ENCODE measurements at regions not wholly inside any gene's neighbourhood (a gene's known extent, or its start where the extent isn't known, plus 50 kb on each side); places are given as distances from the start of the nearest gene placed in this dataset.

GRCh38 chr9:129482521-129483414, 138.1 kb downstream of the C9orf50 start:
- Histone ChIP-seq H3K27ac (ENCODE audit: low read depth in 1 of 2, low read length in 2 of 2) (peak overlapping the region; percentile 83 to 98), H3K9ac (ENCODE audit: low read depth in 1 of 2, low read length in 2 of 2) (peak overlapping the region; percentile 23 to 86), H3K36me3 (ENCODE audit: control insufficient read depth in 4 of 4, insufficient read depth in 3 of 4, low read depth in 1 of 4, low read length in 3 of 4) (no peaks in the 10 kb centered on the region), H3K4me1 (ENCODE audit: control insufficient read depth in 4 of 4, insufficient read depth in 4 of 4, low read length in 3 of 4) (peaks cover 11 to 48% (median 30%) of the 10 kb centered on the region in 4 donors), H3K9me3 (ENCODE audit: control insufficient read depth in 4 of 4, low read length in 3 of 4) (no peaks in the 10 kb centered on the region), H3K4me3 (ENCODE audit: low read depth in 1 of 3, low read length in 3 of 3) (peak overlapping the region in 1 of 3 donors; percentile 55), H3K27me3 (ENCODE audit: control insufficient read depth in 4 of 4, insufficient read depth in 4 of 4, low read length in 3 of 4) (no peaks in the 10 kb centered on the region)
- 2% methylated on average over 93 of the region's 93 CpGs for WGBS
- TF ChIP-seq CTCF (IDR thresholded peaks at IDR 0.05; ENCODE audit: low read depth, low read length, missing input control) (no peak), RAD21 (IDR thresholded peaks at IDR 0.05) (peak; percentile 10 to 29), FOXA1 (IDR thresholded peaks at IDR 0.05) (no peak), MAX (IDR thresholded peaks at IDR 0.05) (no peak)
- DNase-seq (ENCODE audit: low spot score), result peak; percentile 62

- DNase-seq (ENCODE audit: low spot score), result no peak
- Histone ChIP-seq H3K27ac (ENCODE audit: low read depth in 1 of 2, low read length in 2 of 2) (peak overlapping the region; percentile 83 to 98), H3K36me3 (ENCODE audit: control insufficient read depth in 4 of 4, insufficient read depth in 3 of 4, low read depth in 1 of 4, low read length in 3 of 4) (no peaks in the 10 kb centered on the region), H3K27me3 (ENCODE audit: control insufficient read depth in 4 of 4, insufficient read depth in 4 of 4, low read length in 3 of 4) (no peaks in the 10 kb centered on the region), H3K4me3 (ENCODE audit: low read depth in 1 of 3, low read length in 3 of 3) (peak overlapping the region in 1 of 3 donors; percentile 55), H3K4me1 (ENCODE audit: control insufficient read depth in 4 of 4, insufficient read depth in 4 of 4, low read length in 3 of 4) (peaks cover 3 to 40% (median 22%) of the 10 kb centered on the region in 4 donors), H3K9ac (ENCODE audit: low read depth in 1 of 2, low read length in 2 of 2) (peak overlapping the region; percentile 17 to 42), H3K9me3 (ENCODE audit: control insufficient read depth in 4 of 4, low read length in 3 of 4) (no peaks in the 10 kb centered on the region)
- 29% methylated on average over 55 of the region's 55 CpGs for whole genome bisulfite sequencing
- TF ChIP-seq CTCF (IDR thresholded peaks at IDR 0.05; ENCODE audit: low read depth, low read length, missing input control), result no peak
- TF ChIP-seq TAF1 (conservative IDR thresholded peaks at IDR 0.05), result no peak
- TF ChIP-seq ATF3 (IDR thresholded peaks at IDR 0.05), result no peak
- TF ChIP-seq MAX (IDR thresholded peaks at IDR 0.05), result no peak
- TF ChIP-seq FOXA1 (IDR thresholded peaks at IDR 0.05), result no peak
- no peak for TF ChIP-seq FOXA2 (IDR thresholded peaks at IDR 0.05)
- TF ChIP-seq NR2F2 (IDR thresholded peaks at IDR 0.05), result no peak
- TF ChIP-seq SP1 (IDR thresholded peaks at IDR 0.05), result no peak
- no peak for TF ChIP-seq EGR1 (IDR thresholded peaks at IDR 0.05; ENCODE audit: low read depth in 2 of 2)
- no peak for TF ChIP-seq HNF4G (IDR thresholded peaks at IDR 0.05)
- TF ChIP-seq YY1 (IDR thresholded peaks at IDR 0.05), result peak; percentile 5
- TF ChIP-seq HNF4A (conservative IDR thresholded peaks at IDR 0.05), result no peak
- no peak for TF ChIP-seq REST (IDR thresholded peaks at IDR 0.05)
- peak in 1 of 2 donors; percentile 11 for TF ChIP-seq RAD21 (IDR thresholded peaks at IDR 0.05)
- TF ChIP-seq JUND (IDR thresholded peaks at IDR 0.05), result no peak
Measured at GRCh38 chr9:129481810-129482511, 138.9 kb downstream of the C9orf50 start.
